ENCODE measurements at regions not wholly inside any gene's neighbourhood (a gene's known extent, or its start where the extent isn't known, plus 50 kb on each side); places are given as distances from the start of the nearest gene placed in this dataset.

- in situ Hi-C loops (cut with MboI; ENCODE audit: low sequenced_read_pairs, unreplicated experiment) = no loop called here
- DNase-seq (ENCODE audit: low spot score) = no peak
Measured at GRCh38 chr5:133905424-133905823, 63.0 kb downstream of the C5orf15 start.

GRCh38 chr5:133904641-133905040 lies 63.8 kb downstream of the C5orf15 start:
- TF ChIP-seq, protein P1, sequence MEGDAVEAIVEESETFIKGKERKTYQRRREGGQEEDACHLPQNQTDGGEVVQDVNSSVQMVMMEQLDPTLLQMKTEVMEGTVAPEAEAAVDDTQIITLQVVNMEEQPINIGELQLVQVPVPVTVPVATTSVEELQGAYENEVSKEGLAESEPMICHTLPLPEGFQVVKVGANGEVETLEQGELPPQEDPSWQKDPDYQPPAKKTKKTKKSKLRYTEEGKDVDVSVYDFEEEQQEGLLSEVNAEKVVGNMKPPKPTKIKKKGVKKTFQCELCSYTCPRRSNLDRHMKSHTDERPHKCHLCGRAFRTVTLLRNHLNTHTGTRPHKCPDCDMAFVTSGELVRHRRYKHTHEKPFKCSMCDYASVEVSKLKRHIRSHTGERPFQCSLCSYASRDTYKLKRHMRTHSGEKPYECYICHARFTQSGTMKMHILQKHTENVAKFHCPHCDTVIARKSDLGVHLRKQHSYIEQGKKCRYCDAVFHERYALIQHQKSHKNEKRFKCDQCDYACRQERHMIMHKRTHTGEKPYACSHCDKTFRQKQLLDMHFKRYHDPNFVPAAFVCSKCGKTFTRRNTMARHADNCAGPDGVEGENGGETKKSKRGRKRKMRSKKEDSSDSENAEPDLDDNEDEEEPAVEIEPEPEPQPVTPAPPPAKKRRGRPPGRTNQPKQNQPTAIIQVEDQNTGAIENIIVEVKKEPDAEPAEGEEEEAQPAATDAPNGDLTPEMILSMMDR (IDR thresholded peaks at IDR 0.05; ENCODE audit: borderline replicate concordance, control extremely low read depth, extremely low read depth, insufficient read depth, missing control alignments) = no peak
- DNase-seq (ENCODE audit: low spot score) = no peak
- in situ Hi-C loops (cut with MboI; ENCODE audit: low sequenced_read_pairs, unreplicated experiment) = no loop called here

More at GRCh38 chr5:133905424-133905823, 63.0 kb downstream of the C5orf15 start:
- TF ChIP-seq, protein P1 (IDR thresholded peaks at IDR 0.05; ENCODE audit: borderline replicate concordance, control extremely low read depth, extremely low read depth, insufficient read depth, missing control alignments) = no peak

GRCh38 chr5:133902511-133903118 lies 65.8 kb downstream of the C5orf15 start:
- TF ChIP-seq, protein P1 (IDR thresholded peaks at IDR 0.05; ENCODE audit: borderline replicate concordance, control extremely low read depth, extremely low read depth, insufficient read depth, missing control alignments) = no peak
- no peak for DNase-seq (ENCODE audit: low spot score)
- in situ Hi-C loops (cut with MboI; ENCODE audit: low sequenced_read_pairs, unreplicated experiment) = no loop called here

GRCh38 chr5:133900534-133901270 lies 67.7 kb downstream of the C5orf15 start:
- in situ Hi-C loops (cut with MboI; ENCODE audit: low sequenced_read_pairs, unreplicated experiment) = no loop called here
- no peak for DNase-seq (ENCODE audit: low spot score)
- TF ChIP-seq, protein P1 (IDR thresholded peaks at IDR 0.05; ENCODE audit: borderline replicate concordance, control extremely low read depth, extremely low read depth, insufficient read depth, missing control alignments) = no peak

DNA sequence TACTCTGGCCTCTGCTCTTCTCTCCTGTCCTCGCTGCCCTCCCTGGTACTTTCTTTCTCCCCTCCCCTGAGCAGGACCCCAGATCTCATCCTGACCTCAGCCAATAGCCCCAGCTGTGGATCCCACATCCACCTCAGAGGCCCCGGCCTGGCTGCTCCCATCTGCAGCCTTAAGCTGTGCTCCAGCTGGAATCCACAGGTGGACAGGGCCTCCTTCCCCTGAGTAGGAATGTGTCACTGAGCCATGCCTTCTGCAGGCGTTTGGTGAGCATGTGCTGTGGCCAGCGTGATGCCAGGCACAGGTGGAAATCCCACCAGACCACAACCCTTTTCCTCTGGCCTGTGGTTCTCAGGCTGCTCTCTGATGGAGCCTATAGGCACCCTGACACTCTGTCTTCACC lies 68.9 kb downstream of the C5orf15 start:
- in situ Hi-C loops (cut with MboI; ENCODE audit: low sequenced_read_pairs, unreplicated experiment) = no loop called here
- TF ChIP-seq, protein P1 (IDR thresholded peaks at IDR 0.05; ENCODE audit: borderline replicate concordance, control extremely low read depth, extremely low read depth, insufficient read depth, missing control alignments) = no peak
- DNase-seq (ENCODE audit: low spot score) = no peak

DNA sequence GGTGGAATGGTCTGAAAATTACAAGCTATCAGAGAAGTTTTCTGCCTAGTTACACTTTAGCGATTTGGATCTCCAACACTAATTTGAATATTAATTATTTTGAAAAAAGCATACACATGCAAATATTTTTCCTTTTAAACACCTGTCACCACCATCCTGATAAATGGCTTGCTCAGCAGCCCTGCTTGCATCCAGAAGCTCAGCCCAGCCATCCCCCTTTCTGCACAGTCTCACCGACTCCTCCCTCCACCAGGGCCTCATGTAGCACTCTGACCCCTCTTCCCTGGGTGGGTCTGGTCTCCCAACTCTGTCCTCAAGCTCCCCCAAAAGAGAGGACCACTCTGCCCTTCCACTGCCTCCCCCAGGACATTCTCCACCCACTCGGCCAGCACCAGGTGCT lies 70.0 kb downstream of the C5orf15 start:
- no peak for DNase-seq (ENCODE audit: low spot score)
- in situ Hi-C loops (cut with MboI; ENCODE audit: low sequenced_read_pairs, unreplicated experiment) = no loop called here
- TF ChIP-seq, protein P1 (IDR thresholded peaks at IDR 0.05; ENCODE audit: borderline replicate concordance, control extremely low read depth, extremely low read depth, insufficient read depth, missing control alignments) = no peak

All from GM13976 (cell line).